Thyroid gland (tissue), 4 donors: ENCODE measurements at regions not wholly inside any gene's neighbourhood (a gene's known extent, or its start where the extent isn't known, plus 50 kb on each side); places are given as distances from the start of the nearest gene placed in this dataset.

Experiments used
- CTCF ChIP-seq, 6 experiments: fragments of 200-600 bp in 3 of 6; fragments of 450-650 bp in 3 of 6; sonication (generic) in 3 of 6; IDR thresholded peaks; one replicate each; pipeline ENCODE4 v1.5.1; 2016 to 2019; ENCODE audit warnings: antibody characterized with exemption in 6 of 6, mild to moderate bottlenecking in 2 of 6, inconsistent platforms in 1 of 6, moderate library complexity in 1 of 6
- POLR2A ChIP-seq, 2 donors: fragments of 450-650 bp; IDR thresholded peaks; one replicate each; pipeline ENCODE4 v1.6.1; 2017; ENCODE audit warnings: antibody characterized with exemption in 2 of 2, mild to moderate bottlenecking in 2 of 2, moderate library complexity in 1 of 2

GRCh38 chr10:57605948-57606485 lies 661.7 kb downstream of the IPMK start:
- no peak for TF ChIP-seq CTCF (IDR thresholded peaks at IDR 0.05)
- no peak for TF ChIP-seq POLR2A (IDR thresholded peaks at IDR 0.05)
